ENCODE measurements at regions not wholly inside any gene's neighbourhood (a gene's known extent, or its start where the extent isn't known, plus 50 kb on each side); places are given as distances from the start of the nearest gene placed in this dataset.

- intact Hi-C loops (cut with micrococcal nuclease), result no loop called here
- no peaks in the 10 kb centered on the region for H3K27me3 ChIP-seq (ENCODE audit: control insufficient read depth, insufficient read depth, low read length)
- ChIA-PET POLR2A (ENCODE audit: unreplicated experiment) (no interaction called here), CTCF (no interaction called here)
- H3K36me3 ChIP-seq (ENCODE audit: control insufficient read depth, insufficient read depth, low read length), result no peaks in the 10 kb centered on the region
- H4K5ac ChIP-seq (ENCODE audit: low read depth, low read length), result no peak overlapping the region
- no peak overlapping the region for H2BK120ac ChIP-seq (ENCODE audit: low read depth, low read length)
- no peak overlapping the region for H2AFZ ChIP-seq (replicated peaks; ENCODE audit: low read length, poor library complexity)
- no peak overlapping the region for H2AK9ac ChIP-seq (replicated peaks; ENCODE audit: low read depth, low read length, poor library complexity)
- H4K20me1 ChIP-seq (ENCODE audit: insufficient read depth, low read length), result no peaks in the 10 kb centered on the region
- H3K4me1 ChIP-seq (ENCODE audit: control insufficient read depth, insufficient read depth, low read length), result no peaks in the 10 kb centered on the region
- no peak overlapping the region for H4K91ac ChIP-seq (ENCODE audit: insufficient read depth, low read depth, low read length)
- no peak overlapping the region for H3K9ac ChIP-seq (ENCODE audit: low read depth, low read length)
- H3K18ac ChIP-seq (ENCODE audit: low read depth, low read length), result no peak overlapping the region
- H2BK15ac ChIP-seq (ENCODE audit: low read depth, low read length), result no peak overlapping the region
- H3K56ac ChIP-seq (ENCODE audit: extremely low read depth, insufficient read depth, low read length), result no peak overlapping the region
- no peak overlapping the region for H3K4me2 ChIP-seq (ENCODE audit: low read depth, low read length)
- no peak overlapping the region for H2AK5ac ChIP-seq (ENCODE audit: low read depth, low read length)
- no peak overlapping the region for H4K8ac ChIP-seq (ENCODE audit: low read depth in 2 of 2, low read length in 2 of 2)
- no peaks in the 10 kb centered on the region for H3K9me1 ChIP-seq (ENCODE audit: insufficient read depth, low read length)
- no peak overlapping the region for H3K27ac ChIP-seq (ENCODE audit: insufficient read depth, low read length)
- H3K79me1 ChIP-seq (ENCODE audit: low read depth in 1 of 2, low read length in 2 of 2), result no peaks in the 10 kb centered on the region
- no peak overlapping the region for H2BK20ac ChIP-seq (ENCODE audit: low read depth, low read length)
- H2BK5ac ChIP-seq (ENCODE audit: low read depth, low read length, poor library complexity, severe bottlenecking), result no peak overlapping the region
- ATAC-seq (ENCODE audit: low read depth) (no peak), DNase-seq (no peak)
- in situ Hi-C loops (cut with MboI; ENCODE audit: low sequenced_read_pairs), result no loop called here
- WGBS, 2 experiments (ENCODE audit: extremely low coverage in 2 of 2, insufficient read length in 1 of 2), result no CpG with 5 or more reads among the region's 3 CpGs
- H3K14ac ChIP-seq (replicated peaks; ENCODE audit: low read depth, low read length), result no peak overlapping the region
- H3K4me3 ChIP-seq (ENCODE audit: insufficient read depth, low read depth, low read length), result no peak overlapping the region
- dilution Hi-C loops (cut with HindIII; ENCODE audit: low sequenced_read_pairs, unreplicated experiment), result no loop called here
- H3K9me3 ChIP-seq (ENCODE audit: control insufficient read depth, insufficient read depth, low read length), result no peaks in the 10 kb centered on the region
- BruUV-seq (replicated peaks), result no TSS peak
- no peak overlapping the region for H3K4ac ChIP-seq (ENCODE audit: low read depth, low read length)
- no peak overlapping the region for H3K23ac ChIP-seq (ENCODE audit: low read depth, low read length)
- TF ChIP-seq CEBPB (IDR thresholded peaks at IDR 0.05; ENCODE audit: low read depth, low read length), result no peak
Measured at GRCh38 chr4:23594125-23594524, 295.7 kb downstream of the PPARGC1A start.
